ENCODE measurements at regions not wholly inside any gene's neighbourhood (a gene's known extent, or its start where the extent isn't known, plus 50 kb on each side); places are given as distances from the start of the nearest gene placed in this dataset.

GRCh38 chr2:19723021-19723420, 178.8 kb downstream of the TTC32 start:
- no peaks in the 10 kb centered on the region for H3K27me3 ChIP-seq
- 71 to 77% methylated on average over 7 of the region's 7 CpGs for WGBS, 2 donors
- no peak overlapping the region for H3K4me3 ChIP-seq
- H3K4me1 ChIP-seq, result peaks cover 0 to 10% (median 0%) of the 10 kb centered on the region in 4 donors
- H3K27ac ChIP-seq, result no peak overlapping the region
- TF ChIP-seq EP300 (IDR thresholded peaks at IDR 0.05), result no peak
- TF ChIP-seq POLR2A (IDR thresholded peaks at IDR 0.05), result no peak
- TF ChIP-seq, protein P1, sequence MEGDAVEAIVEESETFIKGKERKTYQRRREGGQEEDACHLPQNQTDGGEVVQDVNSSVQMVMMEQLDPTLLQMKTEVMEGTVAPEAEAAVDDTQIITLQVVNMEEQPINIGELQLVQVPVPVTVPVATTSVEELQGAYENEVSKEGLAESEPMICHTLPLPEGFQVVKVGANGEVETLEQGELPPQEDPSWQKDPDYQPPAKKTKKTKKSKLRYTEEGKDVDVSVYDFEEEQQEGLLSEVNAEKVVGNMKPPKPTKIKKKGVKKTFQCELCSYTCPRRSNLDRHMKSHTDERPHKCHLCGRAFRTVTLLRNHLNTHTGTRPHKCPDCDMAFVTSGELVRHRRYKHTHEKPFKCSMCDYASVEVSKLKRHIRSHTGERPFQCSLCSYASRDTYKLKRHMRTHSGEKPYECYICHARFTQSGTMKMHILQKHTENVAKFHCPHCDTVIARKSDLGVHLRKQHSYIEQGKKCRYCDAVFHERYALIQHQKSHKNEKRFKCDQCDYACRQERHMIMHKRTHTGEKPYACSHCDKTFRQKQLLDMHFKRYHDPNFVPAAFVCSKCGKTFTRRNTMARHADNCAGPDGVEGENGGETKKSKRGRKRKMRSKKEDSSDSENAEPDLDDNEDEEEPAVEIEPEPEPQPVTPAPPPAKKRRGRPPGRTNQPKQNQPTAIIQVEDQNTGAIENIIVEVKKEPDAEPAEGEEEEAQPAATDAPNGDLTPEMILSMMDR (IDR thresholded peaks at IDR 0.05), result no peak
- H3K9me3 ChIP-seq, result no peaks in the 10 kb centered on the region
- no peaks in the 10 kb centered on the region for H3K36me3 ChIP-seq
- no peak for DNase-seq (ENCODE audit: low spot score in 2 of 2)

DNA sequence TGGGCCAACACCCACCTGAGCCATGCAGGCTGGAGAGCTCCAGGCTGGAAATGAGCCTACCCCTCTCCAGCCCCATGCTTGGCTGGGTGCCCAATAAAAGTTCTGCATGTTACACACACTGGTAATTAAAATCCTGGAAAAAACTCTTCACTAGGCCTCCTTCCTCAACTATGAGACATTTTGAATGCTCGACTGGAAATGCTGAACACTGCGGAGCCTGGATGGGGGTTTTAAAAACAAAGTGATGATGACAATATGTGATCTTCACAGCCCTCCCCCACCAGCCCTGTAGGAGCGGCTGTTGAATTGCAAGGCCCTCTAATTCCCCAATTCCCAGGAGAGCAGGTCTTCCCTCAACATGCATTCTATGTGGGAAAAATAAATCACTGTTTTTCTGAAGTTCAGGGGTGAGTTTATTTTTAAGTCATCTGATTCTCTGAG, 179.2 kb downstream of the TTC32 start:
- Histone ChIP-seq H3K4me1 (peaks cover 0 to 8% (median 0%) of the 10 kb centered on the region in 4 donors), H3K27ac (no peak overlapping the region), H3K27me3 (no peaks in the 10 kb centered on the region), H3K36me3 (no peaks in the 10 kb centered on the region), H3K9me3 (no peaks in the 10 kb centered on the region), H3K4me3 (no peak overlapping the region)
- TF ChIP-seq, protein P1 (IDR thresholded peaks at IDR 0.05), result no peak
- TF ChIP-seq POLR2A (IDR thresholded peaks at IDR 0.05) (no peak), EP300 (IDR thresholded peaks at IDR 0.05) (no peak)
- 44 to 56% methylated on average over 3 of the region's 3 CpGs for WGBS, 2 donors
- DNase-seq (ENCODE audit: low spot score in 2 of 2), result no peak

DNA sequence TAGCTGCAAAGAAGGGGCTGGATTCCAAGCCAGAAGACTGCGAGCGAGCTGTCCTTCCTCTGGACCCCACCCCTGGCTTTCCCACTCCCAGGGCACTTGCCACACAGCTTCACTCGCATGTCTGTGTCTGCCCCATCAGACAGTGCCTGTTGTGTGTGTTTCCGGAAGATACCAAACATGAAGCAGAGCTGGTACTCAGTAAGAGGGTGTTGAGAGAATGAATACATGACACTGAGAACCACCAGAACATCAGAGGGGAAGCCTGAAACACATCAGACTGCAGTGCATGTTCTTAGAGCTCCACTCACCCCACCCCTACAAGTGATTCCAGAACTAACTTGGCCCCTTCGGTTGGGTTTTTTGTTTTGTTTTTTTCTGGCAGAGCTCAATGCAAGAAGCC, 181.5 kb downstream of the TTC32 start:
- no peaks in the 10 kb centered on the region for H3K27me3 ChIP-seq
- H3K9me3 ChIP-seq, result no peaks in the 10 kb centered on the region
- H3K4me3 ChIP-seq, result no peak overlapping the region
- no peak overlapping the region for H3K27ac ChIP-seq
- no peak for DNase-seq (ENCODE audit: low spot score in 2 of 2)
- 91 to 93% methylated on average over 5 of the region's 5 CpGs for WGBS, 2 donors
- H3K36me3 ChIP-seq, result no peaks in the 10 kb centered on the region
- TF ChIP-seq EP300 (IDR thresholded peaks at IDR 0.05) (no peak), POLR2A (IDR thresholded peaks at IDR 0.05) (no peak)
- TF ChIP-seq, protein P1 (IDR thresholded peaks at IDR 0.05), result no peak
- peaks cover 0 to 8% (median 0%) of the 10 kb centered on the region in 4 donors for H3K4me1 ChIP-seq

GRCh38 chr2:19719540-19719939, 182.2 kb downstream of the TTC32 start:
- no peak overlapping the region for H3K27ac ChIP-seq
- H3K36me3 ChIP-seq, result no peaks in the 10 kb centered on the region
- no peaks in the 10 kb centered on the region for H3K9me3 ChIP-seq
- no peaks in the 10 kb centered on the region for H3K27me3 ChIP-seq
- DNase-seq (ENCODE audit: low spot score in 2 of 2), result no peak
- WGBS, 2 donors, result 76 to 83% methylated on average over 5 of the region's 5 CpGs
- TF ChIP-seq, protein P1 (IDR thresholded peaks at IDR 0.05), result no peak
- TF ChIP-seq POLR2A (IDR thresholded peaks at IDR 0.05) (no peak), EP300 (IDR thresholded peaks at IDR 0.05) (no peak)
- no peak overlapping the region for H3K4me3 ChIP-seq
- H3K4me1 ChIP-seq, result peaks cover 0 to 8% (median 0%) of the 10 kb centered on the region in 4 donors

DNA sequence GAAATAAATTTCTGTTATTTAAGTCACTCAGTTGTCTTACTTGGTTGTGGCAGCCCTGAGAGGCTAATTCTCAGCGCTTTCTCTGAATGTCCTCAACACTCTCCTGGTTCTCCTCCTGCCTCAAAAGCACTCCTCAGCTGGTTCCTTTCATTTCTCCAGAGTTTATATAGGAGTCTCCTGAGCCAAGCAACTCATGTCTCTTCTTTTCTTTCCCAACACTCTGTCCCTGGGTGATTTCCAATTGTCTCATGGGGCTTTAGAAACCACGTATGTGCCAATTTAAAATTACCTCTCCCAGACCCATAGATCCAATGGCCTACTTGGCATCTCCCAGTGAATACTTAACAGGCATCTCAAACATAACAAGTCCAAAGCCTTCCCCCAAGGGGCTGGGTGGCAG, 184.3 kb downstream of the TTC32 start:
- no peak overlapping the region for H3K4me3 ChIP-seq
- no peak overlapping the region for H3K27ac ChIP-seq
- peaks cover 0 to under 1% (median 0%) of the 10 kb centered on the region in 4 donors for H3K4me1 ChIP-seq
- H3K27me3 ChIP-seq, result no peaks in the 10 kb centered on the region
- DNase-seq (ENCODE audit: low spot score in 2 of 2), result no peak
- TF ChIP-seq, protein P1 (IDR thresholded peaks at IDR 0.05), result no peak
- no peak for TF ChIP-seq POLR2A (IDR thresholded peaks at IDR 0.05)
- TF ChIP-seq EP300 (IDR thresholded peaks at IDR 0.05), result no peak
- 82 to 95% methylated on average over 2 of the region's 2 CpGs for WGBS, 2 donors
- H3K36me3 ChIP-seq, result no peaks in the 10 kb centered on the region
- no peaks in the 10 kb centered on the region for H3K9me3 ChIP-seq
